GM23248 (cell line): ENCODE measurements at regions not wholly inside any gene's neighbourhood (a gene's known extent, or its start where the extent isn't known, plus 50 kb on each side); places are given as distances from the start of the nearest gene placed in this dataset.

Experiments used
- DNase-seq: peaks from one replicate; pipeline ENCODE4 v3.0.0-alpha.2; 2015
- H2AFZ ChIP-seq: fragments of 200-600 bp; sonication (generic); 2 replicates; pipeline ENCODE4 v1.6.1; 2016; ENCODE audit warnings: antibody characterized with exemption
- H3F3A ChIP-seq: fragments of 200-600 bp; sonication (generic); 2 replicates; pipeline ENCODE4 v1.6.1; 2016; ENCODE audit warnings: mild to moderate bottlenecking, antibody characterized with exemption, mixed run types; ENCODE audit not compliant: insufficient read depth
- H3K27ac ChIP-seq: fragments of 200-600 bp; sonication (generic); 2 replicates; pipeline ENCODE4 v1.5.1; 2016; ENCODE audit warnings: mild to moderate bottlenecking
- H3K27me3 ChIP-seq: fragments of 200-600 bp; sonication (generic); replicated peaks from 2 replicates; pipeline ENCODE4 v1.6.1; 2016; ENCODE audit warnings: mild to moderate bottlenecking; ENCODE audit not compliant: insufficient read depth
- H3K36me3 ChIP-seq: fragments of 200-600 bp; sonication (generic); 2 replicates; pipeline ENCODE4 v1.6.1; 2016; ENCODE audit warnings: low read depth, mild to moderate bottlenecking
- H3K4me1 ChIP-seq: fragments of 200-600 bp; sonication (generic); 2 replicates; pipeline ENCODE4 v1.6.1; 2016; ENCODE audit warnings: mild to moderate bottlenecking; ENCODE audit not compliant: insufficient read depth
- H3K4me2 ChIP-seq: fragments of 200-600 bp; sonication (generic); one replicate; pipeline ENCODE4 v1.6.1; 2016; ENCODE audit warnings: mild to moderate bottlenecking; ENCODE audit not compliant: unreplicated experiment
- H3K4me3 ChIP-seq: fragments of 200-600 bp; sonication (generic); 2 replicates; pipeline ENCODE4 v1.5.1; 2016; ENCODE audit warnings: mild to moderate bottlenecking
- H3K79me2 ChIP-seq: fragments of 200-600 bp; sonication (generic); 2 replicates; pipeline ENCODE4 v1.6.1; 2016; ENCODE audit warnings: mild to moderate bottlenecking; ENCODE audit not compliant: insufficient read depth
- H3K9ac ChIP-seq: fragments of 200-600 bp; sonication (generic); 2 replicates; pipeline ENCODE4 v1.6.1; 2016; ENCODE audit warnings: mild to moderate bottlenecking
- H3K9me2 ChIP-seq: fragments of 200-600 bp; sonication (generic); 2 replicates; pipeline ENCODE4 v1.6.1; 2016; ENCODE audit warnings: mixed run types, mild to moderate bottlenecking, moderate library complexity; ENCODE audit not compliant: insufficient read depth
- H3K9me3 ChIP-seq: fragments of 200-600 bp; sonication (generic); one replicate; pipeline ENCODE4 v1.6.1; 2017; ENCODE audit warnings: low read depth
- H4K20me1 ChIP-seq: fragments of 200-600 bp; sonication (generic); 2 replicates; pipeline ENCODE4 v1.6.0; 2016; ENCODE audit not compliant: insufficient read depth
- EZH2 ChIP-seq: fragments of 200-600 bp; sonication (generic); IDR thresholded peaks from 2 replicates; pipeline ENCODE4 v1.6.1; 2018; ENCODE audit warnings: antibody characterized with exemption, mild to moderate bottlenecking; ENCODE audit not compliant: insufficient read depth, poor library complexity, severe bottlenecking
- EZH2phosphoT487 ChIP-seq: fragments of 200-600 bp; sonication (generic); IDR thresholded peaks from 2 replicates; pipeline ENCODE4 v1.6.1; 2018; ENCODE audit warnings: antibody characterized with exemption, moderate library complexity, mild to moderate bottlenecking, low read depth; ENCODE audit not compliant: insufficient read depth
- WGBS, 2 experiments: methylation state at CpG; one replicate each; pipeline ENCODE4 v1.1.6; 2015 to 2017; ENCODE audit warnings: low lambda C conversion rate in 2 of 2, low coverage in 1 of 2; ENCODE audit errors: missing lambda C conversion rate in 2 of 2; 5-methylcytosine and 5-hydroxymethylcytosine counted together
- in situ Hi-C: fragments of 300-500 bp; cut with MboI; formaldehyde crosslinking; loops from 2 replicates; pipeline ENCODE4 v1.15.0; 2020

DNA sequence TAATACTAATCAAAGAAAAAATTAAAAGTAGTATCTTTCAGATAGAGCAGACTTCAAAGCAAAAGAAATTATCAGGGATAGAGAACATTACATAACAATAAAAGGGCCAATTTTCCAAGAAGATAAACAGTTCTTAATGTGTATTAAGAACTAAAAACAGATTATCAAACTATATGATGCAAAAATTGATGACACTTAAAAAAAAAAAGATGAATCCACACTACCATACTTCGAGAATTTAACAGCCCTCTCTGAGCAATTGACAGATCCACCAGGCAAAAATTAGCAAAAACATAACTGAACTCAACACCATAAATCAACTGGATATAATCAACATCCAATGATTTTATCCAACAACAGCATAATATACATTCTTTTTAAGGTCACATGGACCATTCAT is 686.5 kb downstream of the LRFN5 start:
- no peak overlapping the region for H2AFZ ChIP-seq
- TF ChIP-seq EZH2: no peak
- no peak for TF ChIP-seq EZH2phosphoT487
- 7 to 14% methylated on average over 1 of the region's 1 CpG for WGBS, 2 experiments
- no peaks in the 10 kb centered on the region for H3K4me1 ChIP-seq
- no peaks in the 10 kb centered on the region for H3F3A ChIP-seq
- no peaks in the 10 kb centered on the region for H3K79me2 ChIP-seq
- no peaks in the 10 kb centered on the region for H4K20me1 ChIP-seq
- H3K4me2 ChIP-seq: no peak overlapping the region
- H3K27me3 ChIP-seq: no peaks in the 10 kb centered on the region
- DNase-seq: no peak
- H3K9me3 ChIP-seq: no peaks in the 10 kb centered on the region
- no peak overlapping the region for H3K27ac ChIP-seq
- H3K4me3 ChIP-seq: no peak overlapping the region
- in situ Hi-C loops: no loop called here
- H3K9me2 ChIP-seq: no peaks in the 10 kb centered on the region; the same call in 1 of the 2 replicates
- H3K9ac ChIP-seq: no peak overlapping the region
- no peaks in the 10 kb centered on the region for H3K36me3 ChIP-seq

DNA sequence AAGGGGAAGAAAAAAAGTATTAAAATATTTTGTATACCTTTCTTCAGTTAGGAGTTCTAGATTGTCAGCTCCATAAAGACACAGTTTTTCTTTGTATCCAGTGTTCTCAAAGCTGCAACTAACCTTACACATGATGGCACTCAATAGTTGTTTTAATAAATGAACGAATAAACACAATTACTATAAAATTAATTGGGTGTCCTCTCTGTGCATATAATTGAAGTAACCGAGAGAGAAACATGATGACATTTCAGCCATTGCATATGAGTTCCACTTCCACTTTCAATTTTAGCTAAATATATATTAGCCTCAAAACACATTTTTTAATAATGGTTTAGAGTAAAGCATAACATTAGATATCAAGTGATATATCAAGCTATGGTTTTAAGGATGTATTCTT is 671.2 kb downstream of the LRFN5 start:
- Histone ChIP-seq H3K9ac (no peak overlapping the region), H3K9me3 (no peaks in the 10 kb centered on the region), H3K4me3 (no peak overlapping the region), H3K36me3 (no peaks in the 10 kb centered on the region), H3K27ac (no peak overlapping the region), H3K9me2 (no peaks in the 10 kb centered on the region), H3K4me1 (no peaks in the 10 kb centered on the region), H3K27me3 (no peaks in the 10 kb centered on the region), H4K20me1 (no peaks in the 10 kb centered on the region), H3K79me2 (no peaks in the 10 kb centered on the region), H2AFZ (no peak overlapping the region), H3K4me2 (no peak overlapping the region), H3F3A (no peaks in the 10 kb centered on the region)
- no peak for TF ChIP-seq EZH2
- no peak for TF ChIP-seq EZH2phosphoT487
- in situ Hi-C loops: no loop called here
- no peak for DNase-seq
- 30 to 33% methylated on average over 2 of the region's 2 CpGs for WGBS, 2 experiments

DNA sequence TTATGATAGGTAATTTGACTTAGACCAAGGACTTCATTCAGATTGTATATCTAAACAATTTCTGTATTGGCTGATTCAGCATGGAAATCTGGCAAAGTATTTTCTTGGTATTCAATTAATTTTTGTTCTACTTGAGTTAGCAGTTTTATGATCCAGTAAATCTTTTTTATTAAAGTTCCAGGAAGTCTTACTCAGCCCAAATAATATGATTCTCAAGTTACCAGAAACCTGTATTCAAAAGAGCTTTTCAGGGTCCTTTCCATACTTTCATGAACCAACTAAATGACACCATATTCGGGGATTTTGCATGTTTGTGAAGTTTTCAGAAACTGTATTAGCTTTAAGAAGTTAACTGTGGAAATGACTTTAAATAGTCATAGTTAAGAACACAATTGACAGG is 662.6 kb downstream of the LRFN5 start:
- Histone ChIP-seq H3K79me2 (no peaks in the 10 kb centered on the region), H3K9me3 (no peaks in the 10 kb centered on the region), H3K27me3 (no peaks in the 10 kb centered on the region), H3K36me3 (no peaks in the 10 kb centered on the region), H3F3A (no peaks in the 10 kb centered on the region), H2AFZ (no peak overlapping the region), H3K9ac (no peak overlapping the region), H3K4me1 (no peaks in the 10 kb centered on the region), H3K4me2 (no peak overlapping the region), H4K20me1 (no peaks in the 10 kb centered on the region), H3K27ac (no peak overlapping the region), H3K4me3 (no peak overlapping the region), H3K9me2 (no peaks in the 10 kb centered on the region)
- in situ Hi-C loops: no loop called here
- TF ChIP-seq EZH2 (no peak), EZH2phosphoT487 (no peak)
- 9 to 10% methylated on average over 1 of the region's 1 CpG for WGBS, 2 experiments
- no peak for DNase-seq

DNA sequence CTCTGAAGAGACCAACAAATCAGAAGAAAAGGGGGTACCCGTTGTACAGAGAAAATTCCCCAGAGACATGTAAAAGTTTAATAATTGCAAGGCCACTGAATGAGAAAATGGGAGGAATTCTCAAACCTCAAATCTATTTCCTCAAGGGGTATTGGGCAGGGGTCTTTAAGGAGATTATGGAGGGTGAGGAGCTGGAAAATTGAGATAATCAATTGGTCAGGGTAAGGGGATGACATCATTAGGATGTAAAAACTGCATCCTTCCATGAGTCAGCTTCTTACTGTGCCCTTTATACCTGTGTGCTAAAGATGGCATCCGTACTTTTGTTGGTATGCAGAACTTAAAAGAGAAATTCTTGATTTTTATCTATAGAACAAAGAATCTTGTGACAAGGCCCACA is 641.5 kb downstream of the LRFN5 start:
- Histone ChIP-seq H3K27me3 (no peaks in the 10 kb centered on the region), H3K27ac (no peak overlapping the region), H3K4me2 (no peak overlapping the region), H4K20me1 (no peaks in the 10 kb centered on the region), H3K9me2 (no peaks in the 10 kb centered on the region), H3K36me3 (no peaks in the 10 kb centered on the region), H2AFZ (no peak overlapping the region), H3F3A (no peaks in the 10 kb centered on the region), H3K4me3 (no peak overlapping the region), H3K79me2 (no peaks in the 10 kb centered on the region), H3K9ac (no peak overlapping the region), H3K9me3 (no peaks in the 10 kb centered on the region), H3K4me1 (no peaks in the 10 kb centered on the region)
- no peak for TF ChIP-seq EZH2
- TF ChIP-seq EZH2phosphoT487: no peak
- in situ Hi-C loops: no loop called here
- no peak for DNase-seq
- 50 to 55% methylated on average over 2 of the region's 2 CpGs for WGBS, 2 experiments

DNA sequence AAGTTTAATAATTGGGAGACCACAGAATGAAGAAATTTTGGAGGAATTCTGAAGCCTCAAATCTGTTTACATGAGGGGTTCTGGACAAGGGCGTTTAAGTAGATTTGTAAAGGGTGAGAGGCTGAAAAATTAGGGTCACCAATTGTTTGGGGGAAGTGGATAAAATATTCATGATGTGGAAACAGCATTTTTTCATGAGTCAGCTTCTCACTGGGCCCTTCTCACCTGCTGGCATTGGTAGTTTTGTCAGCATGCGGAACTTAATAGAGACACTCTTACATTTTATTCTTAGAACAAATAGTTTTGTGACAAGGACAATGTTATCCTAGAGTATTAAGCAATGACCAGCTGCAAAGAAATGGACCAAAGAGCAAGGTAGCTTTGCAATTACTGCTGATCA is 634.4 kb downstream of the LRFN5 start:
- H4K20me1 ChIP-seq: no peaks in the 10 kb centered on the region
- DNase-seq: no peak
- no peaks in the 10 kb centered on the region for H3K9me3 ChIP-seq
- H3K9me2 ChIP-seq: 0 out of 2 replicates have a peak, but pooled peaks cover 3% of the 10 kb centered on the region
- H3K4me2 ChIP-seq: no peak overlapping the region
- H2AFZ ChIP-seq: no peak overlapping the region
- 48 to 57% methylated on average over 2 of the region's 2 CpGs for WGBS, 2 experiments
- H3K4me1 ChIP-seq: no peaks in the 10 kb centered on the region
- in situ Hi-C loops: no loop called here
- TF ChIP-seq EZH2 (no peak), EZH2phosphoT487 (no peak)
- H3K79me2 ChIP-seq: no peaks in the 10 kb centered on the region
- H3K4me3 ChIP-seq: no peak overlapping the region
- H3K27ac ChIP-seq: no peak overlapping the region
- no peaks in the 10 kb centered on the region for H3K27me3 ChIP-seq
- H3K9ac ChIP-seq: no peak overlapping the region
- no peaks in the 10 kb centered on the region for H3F3A ChIP-seq
- no peaks in the 10 kb centered on the region for H3K36me3 ChIP-seq
